Amniotic stem cell (primary cell): ENCODE measurements at regions not wholly inside any gene's neighbourhood (a gene's known extent, or its start where the extent isn't known, plus 50 kb on each side); places are given as distances from the start of the nearest gene placed in this dataset.
"Not testable (repeated sequence)": the region's sequence is repeated elsewhere in the genome, so short reads cannot be mapped to it uniquely, and the experiment has no call there.

Experiments used
- DNase-seq: peaks from one replicate; lab custom pipeline; 2025; lab: John Stamatoyannopoulos, UW

GRCh38 chr3:34056951-34057390 lies 258.5 kb downstream of the PDCD6IP start:
- no peak for DNase-seq

- not testable (repeated sequence) for DNase-seq
These were observed 262.6 kb downstream of the PDCD6IP start for GRCh38 chr3:34060995-34061394.

- DNase-seq: no peak
These were observed 267.5 kb downstream of the PDCD6IP start for GRCh38 chr3:34065901-34066300.

GRCh38 chr3:34066328-34066727 lies 267.9 kb downstream of the PDCD6IP start:
- no peak for DNase-seq

GRCh38 chr3:34066999-34067398 lies 268.6 kb downstream of the PDCD6IP start:
- DNase-seq: no peak

- no peak for DNase-seq
These were observed 269.2 kb downstream of the PDCD6IP start for GRCh38 chr3:34067536-34068051.

GRCh38 chr3:34068505-34068904 lies 270.1 kb downstream of the PDCD6IP start:
- DNase-seq: no peak

GRCh38 chr3:34070831-34071585 lies 272.6 kb downstream of the PDCD6IP start:
- no peak for DNase-seq

GRCh38 chr3:34072297-34072696 lies 273.9 kb downstream of the PDCD6IP start:
- no peak for DNase-seq

GRCh38 chr3:34073111-34073510 lies 274.7 kb downstream of the PDCD6IP start:
- DNase-seq: no peak

GRCh38 chr3:34073961-34074360 lies 275.5 kb downstream of the PDCD6IP start:
- no peak for DNase-seq

GRCh38 chr3:34075975-34076374 lies 277.5 kb downstream of the PDCD6IP start:
- DNase-seq: no peak

GRCh38 chr3:34077417-34078195 lies 279.2 kb downstream of the PDCD6IP start:
- no peak for DNase-seq

- no peak for DNase-seq
These were observed 280.0 kb downstream of the PDCD6IP start for GRCh38 chr3:34078418-34078817.

- not testable (repeated sequence) for DNase-seq
These were observed 281.4 kb downstream of the PDCD6IP start for GRCh38 chr3:34079849-34080248.

- not testable (repeated sequence) for DNase-seq
These were observed 291.9 kb downstream of the PDCD6IP start for GRCh38 chr3:34090379-34090778.

- no peak for DNase-seq
These were observed 292.4 kb downstream of the PDCD6IP start for GRCh38 chr3:34090876-34091275.

- not testable (repeated sequence) for DNase-seq
These were observed 295.9 kb downstream of the PDCD6IP start for GRCh38 chr3:34094280-34094679.

GRCh38 chr3:34102288-34102687 lies 303.9 kb downstream of the PDCD6IP start:
- no peak for DNase-seq

GRCh38 chr3:34106379-34106778 lies 307.9 kb downstream of the PDCD6IP start:
- DNase-seq: no peak

GRCh38 chr3:34106879-34107278 lies 308.4 kb downstream of the PDCD6IP start:
- no peak for DNase-seq

GRCh38 chr3:34107669-34108068 lies 309.2 kb downstream of the PDCD6IP start:
- DNase-seq: no peak

GRCh38 chr3:34109021-34109420 lies 310.6 kb downstream of the PDCD6IP start:
- DNase-seq: no peak
